K562 (cell line): ENCODE measurements at regions not wholly inside any gene's neighbourhood (a gene's known extent, or its start where the extent isn't known, plus 50 kb on each side); places are given as distances from the start of the nearest gene placed in this dataset.

Source experiments
- CTCF ChIP-seq, 3 experiments: IDR thresholded peaks in 2 of 3; conservative IDR thresholded peaks in 1 of 3; 2 replicates each; pipeline ENCODE4 v1.5.1; 2011 to 2012; ENCODE audit warnings: low read length in 3 of 3, mild to moderate bottlenecking in 3 of 3, control low read depth in 2 of 3, improper control_type of control experiment in 1 of 3, inconsistent platforms in 1 of 3, low read depth in 1 of 3, mixed read lengths in 1 of 3, moderate library complexity in 1 of 3; ENCODE audit not compliant: insufficient read depth in 2 of 3
- ELK1 ChIP-seq: sonication (generic); formaldehyde crosslinking; IDR thresholded peaks from 2 replicates; pipeline ENCODE4 v1.8.1; 2022; ENCODE audit warnings: missing genetic modification reagents
- MLX ChIP-seq, 2 experiments: fragments of 450-650 bp in 1 of 2; sonication (generic) in 1 of 2; formaldehyde crosslinking; conservative IDR thresholded peaks; 2 replicates each; pipeline versions ENCODE4 v1.4.0 to v1.8.1; 2020 to 2022; ENCODE audit warnings: mild to moderate bottlenecking in 1 of 2, missing genetic modification reagents in 1 of 2
- NFRKB ChIP-seq: fragments of 450-650 bp; IDR thresholded peaks from 2 replicates; pipeline ENCODE4 v1.6.1; 2016; ENCODE audit warnings: low read depth
- POLR2A ChIP-seq: fragments of 450-650 bp; conservative IDR thresholded peaks from 2 replicates; pipeline ENCODE4 v1.6.1; 2016
- SRSF9 ChIP-seq: fragments of 200-400 bp; formaldehyde crosslinking; IDR thresholded peaks from 2 replicates; pipeline ENCODE4 v1.6.1; 2017; ENCODE audit warnings: low read depth, low read length, borderline replicate concordance

GRCh38 chr1:102365071-102365470 lies 368.3 kb upstream of the OLFM3 start:
- TF ChIP-seq CTCF (IDR thresholded peaks at IDR 0.05 in 2 of 3, conservative IDR thresholded peaks at IDR 0.05 in 1 of 3; ENCODE audit: insufficient read depth in 2 of 3, low read depth in 1 of 3, low read length in 3 of 3) (no peak), ELK1 (CRISPR knock-in tag) (no peak), POLR2A (no peak), SRSF9 (no peak), MLX (CRISPR knock-in tag; conservative IDR thresholded peaks at IDR 0.05) (no peak), NFRKB (no peak)
